Ectodermal cell (in vitro differentiated cells): ENCODE measurements at regions not wholly inside any gene's neighbourhood (a gene's known extent, or its start where the extent isn't known, plus 50 kb on each side); places are given as distances from the start of the nearest gene placed in this dataset.

Source experiments
- H3K27ac ChIP-seq: 2 replicates; pipeline ENCODE4 v1.7.0; 2013; ENCODE audit warnings: mild to moderate bottlenecking, low read depth, low read length; ENCODE audit not compliant: insufficient read depth, poor library complexity, severe bottlenecking
- H3K27me3 ChIP-seq: 2 replicates; pipeline ENCODE4 v1.7.0; 2013; ENCODE audit warnings: mild to moderate bottlenecking, low read length; ENCODE audit not compliant: insufficient read depth, control insufficient read depth, poor library complexity, severe bottlenecking
- H3K36me3 ChIP-seq: one replicate; pipeline ENCODE4 v1.7.0; 2013; ENCODE audit warnings: low read length; ENCODE audit not compliant: control insufficient read depth, insufficient read depth
- H3K4me1 ChIP-seq: one replicate; pipeline ENCODE4 v1.7.0; 2013; ENCODE audit warnings: low read length; ENCODE audit not compliant: control insufficient read depth, insufficient read depth
- H3K4me3 ChIP-seq: 2 replicates; pipeline ENCODE4 v1.7.0; 2013; ENCODE audit warnings: low read depth, low read length, control low read depth; ENCODE audit not compliant: insufficient read depth
- H3K9me3 ChIP-seq: 2 replicates; pipeline ENCODE4 v1.7.0; 2013; ENCODE audit warnings: mild to moderate bottlenecking, low read length, moderate library complexity; ENCODE audit not compliant: control insufficient read depth
- WGBS, 2 experiments: methylation state at CpG; one replicate each; pipeline ENCODE4 v1.1.7; 2013; ENCODE audit warnings: missing lambda C conversion rate in 2 of 2; 5-methylcytosine and 5-hydroxymethylcytosine counted together

GRCh38 chr2:217662984-217663602 lies 339.7 kb downstream of the TNS1 start:
- no peaks in the 10 kb centered on the region for H3K36me3 ChIP-seq
- no peaks in the 10 kb centered on the region for H3K27me3 ChIP-seq
- H3K4me1 ChIP-seq: no peaks in the 10 kb centered on the region
- WGBS, 2 experiments: 92 to 93% methylated on average over 3 of the region's 3 CpGs
- H3K27ac ChIP-seq: no peak overlapping the region
- H3K4me3 ChIP-seq: no peak overlapping the region
- no peaks in the 10 kb centered on the region for H3K9me3 ChIP-seq

GRCh38 chr2:217661378-217661777 lies 341.4 kb downstream of the TNS1 start:
- H3K4me1 ChIP-seq: no peaks in the 10 kb centered on the region
- H3K4me3 ChIP-seq: no peak overlapping the region
- no peak overlapping the region for H3K27ac ChIP-seq
- no peaks in the 10 kb centered on the region for H3K36me3 ChIP-seq
- H3K27me3 ChIP-seq: no peaks in the 10 kb centered on the region
- no peaks in the 10 kb centered on the region for H3K9me3 ChIP-seq

- H3K36me3 ChIP-seq: no peaks in the 10 kb centered on the region
These were observed 342.4 kb downstream of the TNS1 start for GRCh38 chr2:217660423-217660822.

GRCh38 chr2:217658806-217659205 lies 344.0 kb downstream of the TNS1 start:
- no peaks in the 10 kb centered on the region for H3K4me1 ChIP-seq
- no peak overlapping the region for H3K27ac ChIP-seq
- no peak overlapping the region for H3K4me3 ChIP-seq

More at GRCh38 chr2:217660423-217660822, 342.4 kb downstream of the TNS1 start:
- H3K27me3 ChIP-seq: no peaks in the 10 kb centered on the region
- H3K9me3 ChIP-seq: no peaks in the 10 kb centered on the region
- H3K4me1 ChIP-seq: no peaks in the 10 kb centered on the region
- no peak overlapping the region for H3K27ac ChIP-seq
- no peak overlapping the region for H3K4me3 ChIP-seq

GRCh38 chr2:217657252-217657651 lies 345.5 kb downstream of the TNS1 start:
- Histone ChIP-seq H3K4me1 (peaks cover 4% of the 10 kb centered on the region), H3K27ac (no peak overlapping the region), H3K27me3 (no peaks in the 10 kb centered on the region), H3K36me3 (no peaks in the 10 kb centered on the region), H3K4me3 (no peak overlapping the region), H3K9me3 (no peaks in the 10 kb centered on the region)
- WGBS, 2 experiments: 94% methylated on average over 9 of the region's 9 CpGs

More at GRCh38 chr2:217658806-217659205, 344.0 kb downstream of the TNS1 start:
- Histone ChIP-seq H3K27me3 (no peaks in the 10 kb centered on the region), H3K9me3 (no peaks in the 10 kb centered on the region), H3K36me3 (no peaks in the 10 kb centered on the region)

GRCh38 chr2:217656316-217656715 lies 346.5 kb downstream of the TNS1 start:
- WGBS, 2 experiments: 81 to 83% methylated on average over 3 of the region's 3 CpGs

GRCh38 chr2:217655651-217656050 lies 347.1 kb downstream of the TNS1 start:
- Histone ChIP-seq H3K9me3 (no peaks in the 10 kb centered on the region), H3K27ac (no peak overlapping the region), H3K36me3 (no peaks in the 10 kb centered on the region), H3K4me3 (no peak overlapping the region), H3K27me3 (no peaks in the 10 kb centered on the region), H3K4me1 (peaks cover 4% of the 10 kb centered on the region)
- WGBS, 2 experiments: 92 to 97% methylated on average over 1 of the region's 1 CpG

More at GRCh38 chr2:217656316-217656715, 346.5 kb downstream of the TNS1 start:
- Histone ChIP-seq H3K9me3 (no peaks in the 10 kb centered on the region), H3K27ac (no peak overlapping the region), H3K36me3 (no peaks in the 10 kb centered on the region), H3K4me1 (peaks cover 4% of the 10 kb centered on the region), H3K27me3 (no peaks in the 10 kb centered on the region), H3K4me3 (no peak overlapping the region)

- Histone ChIP-seq H3K27me3 (no peaks in the 10 kb centered on the region), H3K9me3 (no peaks in the 10 kb centered on the region), H3K36me3 (no peaks in the 10 kb centered on the region), H3K27ac (no peak overlapping the region), H3K4me3 (no peak overlapping the region), H3K4me1 (peaks cover 8% of the 10 kb centered on the region)
- WGBS, 2 experiments: 86 to 89% methylated on average over 4 of the region's 4 CpGs
These were observed 348.6 kb downstream of the TNS1 start for GRCh38 chr2:217654168-217654567.

- H3K9me3 ChIP-seq: no peaks in the 10 kb centered on the region
- WGBS, 2 experiments: 63 to 64% methylated on average over 7 of the region's 7 CpGs
- H3K4me3 ChIP-seq: no peak overlapping the region
- no peaks in the 10 kb centered on the region for H3K27me3 ChIP-seq
- no peak overlapping the region for H3K27ac ChIP-seq
- peaks cover 8% of the 10 kb centered on the region for H3K4me1 ChIP-seq
- H3K36me3 ChIP-seq: no peaks in the 10 kb centered on the region
These were observed 349.8 kb downstream of the TNS1 start for GRCh38 chr2:217652761-217653639.

- Histone ChIP-seq H3K4me1 (peaks cover 8% of the 10 kb centered on the region), H3K36me3 (no peaks in the 10 kb centered on the region), H3K9me3 (no peaks in the 10 kb centered on the region), H3K27ac (no peak overlapping the region), H3K27me3 (no peaks in the 10 kb centered on the region), H3K4me3 (no peak overlapping the region)
- WGBS, 2 experiments: 58 to 63% methylated on average over 9 of the region's 9 CpGs
These were observed 352.0 kb downstream of the TNS1 start for GRCh38 chr2:217650716-217651360.
